HUDEP-2 (cell line): ENCODE measurements at regions not wholly inside any gene's neighbourhood (a gene's known extent, or its start where the extent isn't known, plus 50 kb on each side); places are given as distances from the start of the nearest gene placed in this dataset.

Source experiments
- DNase-seq, 76 experiments: peaks; one replicate each; lab custom pipeline; 2025; ENCODE audit not compliant: unreplicated experiment in 76 of 76; lab: John Stamatoyannopoulos, UW

DNA sequence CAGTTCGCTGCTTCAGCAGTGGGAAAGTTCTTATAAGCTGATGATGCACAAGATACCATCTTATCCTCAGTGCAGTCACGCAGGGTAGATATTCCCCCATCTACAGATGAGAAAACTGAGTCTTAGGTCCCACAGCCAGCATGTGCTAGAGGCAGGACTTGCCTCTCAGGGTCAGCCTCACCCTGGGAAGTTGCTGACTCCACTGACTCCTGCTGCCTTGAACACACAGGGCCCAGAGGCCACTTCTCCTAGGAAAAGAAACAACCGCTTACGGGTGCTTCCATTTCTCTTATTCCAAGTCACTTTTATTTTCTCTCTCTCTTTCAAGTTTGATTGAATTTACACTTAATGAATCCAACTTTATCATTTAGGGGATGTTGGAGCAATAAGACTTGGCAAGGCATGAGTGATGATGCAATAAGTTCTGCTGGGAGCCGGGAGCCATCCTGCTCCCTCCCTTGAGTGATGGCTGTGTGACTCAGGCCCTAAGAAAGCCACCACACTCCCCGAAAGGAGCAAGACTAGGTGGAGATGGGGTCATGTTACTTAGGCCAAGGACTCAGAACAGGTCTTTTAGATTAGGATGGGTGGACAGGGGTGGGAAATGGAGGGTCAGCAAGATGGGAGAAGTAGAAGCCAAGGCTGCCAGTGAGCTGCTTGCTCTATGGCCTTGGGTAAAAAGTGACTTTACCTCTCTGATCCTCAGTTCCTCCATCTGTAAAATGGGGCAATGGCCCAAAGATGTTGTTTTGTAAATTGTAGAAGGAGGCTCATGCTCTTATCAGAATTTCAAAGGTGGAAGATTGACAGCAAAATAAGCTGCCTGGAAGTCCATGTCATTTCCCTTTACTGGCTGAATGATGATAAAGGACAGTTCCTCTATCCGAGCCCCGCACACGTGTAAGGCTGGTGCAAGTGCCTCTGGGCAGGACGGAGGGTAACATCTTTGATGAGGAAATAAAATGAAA, 67.4 kb upstream of the ZNF618 start:
- no peak for DNase-seq

GRCh38 chr9:113817171-113817570, 58.9 kb upstream of the ZNF618 start:
- DNase-seq: no peak

DNA sequence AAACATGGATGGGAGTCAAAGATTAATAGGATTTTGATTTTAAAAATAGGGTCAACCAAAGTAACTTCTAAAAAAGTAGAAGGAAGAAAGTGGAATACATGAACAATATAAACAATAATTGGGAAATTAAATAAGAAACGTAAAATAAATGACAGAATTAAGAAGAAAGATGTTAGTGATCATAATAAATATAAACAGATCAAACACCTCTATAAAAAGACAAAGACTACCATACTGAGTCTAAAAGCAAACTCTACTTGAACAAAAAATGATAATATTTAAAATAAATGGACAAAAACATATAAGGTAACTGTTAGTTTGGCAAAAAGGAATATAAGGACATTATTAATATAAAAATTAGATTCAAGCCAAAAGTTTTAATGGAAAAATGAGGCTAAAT, 57.7 kb upstream of the ZNF618 start:
- DNase-seq: no peak

- no peak for DNase-seq
Observed at GRCh38 chr9:113822315-113822714, 53.8 kb upstream of the ZNF618 start.

DNA sequence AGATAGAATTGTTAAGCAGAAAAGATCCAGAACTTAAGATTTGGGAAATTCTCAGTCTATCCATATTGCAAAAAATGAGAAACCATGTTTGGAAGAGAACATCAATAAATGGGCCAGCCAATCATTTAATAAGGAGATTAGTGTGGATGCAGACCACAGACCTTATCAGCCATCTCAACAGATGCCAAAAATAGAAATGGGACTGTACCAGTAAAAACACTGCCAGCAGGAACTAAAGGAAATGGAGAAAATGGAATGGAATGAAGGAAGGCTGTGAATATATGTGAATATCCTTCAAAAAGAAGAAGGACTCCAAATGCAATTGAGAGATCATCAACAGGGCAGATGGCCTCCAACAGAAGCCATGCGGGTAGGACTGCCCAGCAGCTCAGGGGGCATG, 52.7 kb upstream of the ZNF618 start:
- no peak for DNase-seq
